Fibroblast of lung (primary cell): ENCODE measurements at regions not wholly inside any gene's neighbourhood (a gene's known extent, or its start where the extent isn't known, plus 50 kb on each side); places are given as distances from the start of the nearest gene placed in this dataset.

Source experiments
- DNase-seq, 2 donors: peaks; one replicate each; pipeline versions ENCODE4 v3.0.0 to v3.0.0-alpha.2; 2010; ENCODE audit warnings: low read depth in 2 of 2
- H2AFZ ChIP-seq: 2 replicates; pipeline ENCODE4 v1.5.1; 2012; ENCODE audit warnings: low read length, control low read depth, inconsistent platforms
- H3K27ac ChIP-seq: 2 replicates; pipeline ENCODE4 v1.5.1; 2011; ENCODE audit warnings: low read length, control low read depth; ENCODE audit not compliant: insufficient read depth
- H3K27me3 ChIP-seq: 2 replicates; pipeline ENCODE4 v1.5.1; 2011; ENCODE audit warnings: mild to moderate bottlenecking, low read length; ENCODE audit not compliant: control insufficient read depth, insufficient read depth
- H3K36me3 ChIP-seq: 2 replicates; pipeline ENCODE4 v1.5.1; 2011; ENCODE audit warnings: low read length; ENCODE audit not compliant: control insufficient read depth, insufficient read depth
- H3K4me1 ChIP-seq: 2 replicates; pipeline ENCODE4 v1.5.1; 2011; ENCODE audit warnings: low read length; ENCODE audit not compliant: control insufficient read depth, insufficient read depth; ENCODE audit errors: extremely low read depth
- H3K4me2 ChIP-seq: 2 replicates; pipeline ENCODE4 v1.5.1; 2011; ENCODE audit warnings: low read length, control low read depth; ENCODE audit not compliant: insufficient read depth; ENCODE audit errors: extremely low read depth
- H3K4me3 ChIP-seq, 4 experiments: fragments of 200-600 bp in 1 of 4; sonication (generic) in 1 of 4; replicated peaks in 1 of 4; 2 replicates each; pipeline ENCODE4 v1.5.1; 2011 to 2016; ENCODE audit warnings: low read length in 4 of 4, low read depth in 3 of 4, mild to moderate bottlenecking in 3 of 4, control low read depth in 2 of 4, inconsistent platforms in 1 of 4, mixed read lengths in 1 of 4; ENCODE audit not compliant: insufficient read depth in 1 of 4; ENCODE audit errors: control extremely low read depth in 1 of 4
- H3K79me2 ChIP-seq: 2 replicates; pipeline ENCODE4 v1.5.1; 2012; ENCODE audit warnings: mild to moderate bottlenecking, low read length, inconsistent platforms; ENCODE audit not compliant: control insufficient read depth, insufficient read depth
- H3K9ac ChIP-seq: 2 replicates; pipeline ENCODE4 v1.5.1; 2011; ENCODE audit warnings: mild to moderate bottlenecking, low read length, control low read depth; ENCODE audit not compliant: insufficient read depth
- H3K9me3 ChIP-seq: 2 replicates; pipeline ENCODE4 v1.5.1; 2012; ENCODE audit warnings: low read depth, low read length; ENCODE audit not compliant: control insufficient read depth, insufficient read depth
- H4K20me1 ChIP-seq: 2 replicates; pipeline ENCODE4 v1.5.1; 2011; ENCODE audit warnings: low read length; ENCODE audit not compliant: control insufficient read depth, insufficient read depth; ENCODE audit errors: extremely low read depth
- CTCF ChIP-seq, 2 donors: IDR thresholded peaks in 1 of 2; conservative IDR thresholded peaks in 1 of 2; 1 replicate in 1 of 2; 2 replicates in 1 of 2; pipeline ENCODE4 v1.5.1; 2011 to 2012; ENCODE audit warnings: low read length in 2 of 2, control low read depth in 1 of 2, inconsistent platforms in 1 of 2, low read depth in 1 of 2, mild to moderate bottlenecking in 1 of 2
- EZH2 ChIP-seq: IDR thresholded peaks from 2 replicates; pipeline ENCODE4 v1.5.1; 2012; ENCODE audit warnings: low read length, control low read depth, mild to moderate bottlenecking; ENCODE audit errors: missing control alignments

DNA sequence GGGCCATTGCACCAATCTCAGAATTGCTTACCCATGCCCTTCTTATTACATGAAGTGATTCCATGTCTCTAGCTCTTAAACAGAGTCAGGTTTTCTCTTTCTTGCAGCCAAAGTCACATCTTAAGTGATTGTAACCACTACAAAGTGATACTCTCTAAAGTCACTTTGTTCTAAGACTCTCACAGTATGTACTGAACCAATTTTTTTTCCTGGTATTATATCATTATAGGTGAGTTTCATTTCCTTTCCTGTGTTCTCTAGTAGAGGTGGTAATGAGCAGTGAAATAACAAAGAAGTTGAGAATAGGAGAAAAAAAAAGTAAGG lies 66.3 kb upstream of the DARS1 start:
- H3K36me3 ChIP-seq = no peaks in the 10 kb centered on the region
- no peak overlapping the region for H3K27ac ChIP-seq
- no peak for TF ChIP-seq EZH2
- TF ChIP-seq CTCF (conservative IDR thresholded peaks at IDR 0.05 in 1 of 2, IDR thresholded peaks at IDR 0.05 in 1 of 2; ENCODE audit: low read depth in 1 of 2, low read length in 2 of 2) = no peak
- H3K4me2 ChIP-seq = no peak overlapping the region
- no peaks in the 10 kb centered on the region for H3K9me3 ChIP-seq
- H3K79me2 ChIP-seq = no peaks in the 10 kb centered on the region
- H3K27me3 ChIP-seq = no peaks in the 10 kb centered on the region
- no peak for DNase-seq
- no peaks in the 10 kb centered on the region for H4K20me1 ChIP-seq
- no peak overlapping the region for H2AFZ ChIP-seq
- no peaks in the 10 kb centered on the region for H3K4me1 ChIP-seq
- H3K4me3 ChIP-seq = no peak overlapping the region
- H3K9ac ChIP-seq = no peak overlapping the region

GRCh38 chr2:136051001-136051724 lies 65.7 kb upstream of the DARS1 start:
- Histone ChIP-seq H3K4me1 (no peaks in the 10 kb centered on the region), H3K9me3 (no peaks in the 10 kb centered on the region), H3K27me3 (no peaks in the 10 kb centered on the region), H4K20me1 (no peaks in the 10 kb centered on the region), H3K27ac (no peak overlapping the region), H3K9ac (no peak overlapping the region), H3K79me2 (no peaks in the 10 kb centered on the region), H3K36me3 (no peaks in the 10 kb centered on the region), H3K4me2 (no peak overlapping the region), H3K4me3 (no peak overlapping the region), H2AFZ (no peak overlapping the region)
- TF ChIP-seq CTCF (conservative IDR thresholded peaks at IDR 0.05 in 1 of 2, IDR thresholded peaks at IDR 0.05 in 1 of 2; ENCODE audit: low read depth in 1 of 2, low read length in 2 of 2) (no peak), EZH2 (no peak)
- no peak for DNase-seq

DNA sequence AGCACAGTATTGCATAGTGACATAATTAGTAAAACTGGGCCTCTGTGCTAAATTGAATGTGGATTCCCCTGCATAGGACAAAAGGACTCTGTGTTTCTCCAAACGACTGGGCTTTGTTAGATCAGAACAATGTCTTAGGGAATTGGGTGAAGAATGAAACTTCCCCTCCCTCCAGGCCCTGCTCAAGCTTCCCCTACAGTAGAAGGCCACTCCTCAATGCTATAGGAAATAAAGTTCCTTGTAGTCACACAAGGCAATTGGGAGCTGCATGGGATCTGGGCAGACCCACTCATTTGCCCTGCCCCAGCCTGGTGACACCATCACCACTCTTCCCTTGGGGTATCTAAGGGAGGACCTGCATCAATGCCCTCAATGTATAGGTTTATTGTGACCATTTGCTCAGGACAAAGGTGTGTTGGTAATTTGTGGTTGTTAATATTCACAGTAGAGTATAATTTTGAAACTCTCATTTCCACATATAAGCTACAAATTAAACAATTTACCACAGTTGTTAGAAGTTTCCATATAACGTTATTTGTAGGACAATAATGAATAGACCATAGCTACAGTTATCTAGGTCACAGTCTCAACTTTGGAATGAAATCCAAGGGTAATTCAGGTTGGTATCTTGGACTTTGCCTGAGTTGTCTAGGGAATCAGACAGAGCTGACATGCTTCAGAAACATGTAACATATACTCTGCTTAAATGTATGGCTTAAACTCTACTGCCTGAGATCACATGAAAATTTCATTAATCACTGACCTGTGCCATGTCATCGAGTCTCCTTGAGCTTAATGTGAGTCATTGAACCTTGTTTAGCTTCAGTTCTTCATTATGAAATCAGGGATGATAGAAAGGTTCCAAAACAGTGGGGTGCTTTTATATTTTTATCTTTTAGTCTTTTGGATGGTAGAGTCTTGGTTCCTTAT lies 64.8 kb upstream of the DARS1 start:
- Histone ChIP-seq H3K27me3 (no peaks in the 10 kb centered on the region), H3K9ac (no peak overlapping the region), H3K4me1 (no peaks in the 10 kb centered on the region), H4K20me1 (no peaks in the 10 kb centered on the region), H2AFZ (no peak overlapping the region), H3K36me3 (no peaks in the 10 kb centered on the region), H3K79me2 (no peaks in the 10 kb centered on the region), H3K9me3 (no peaks in the 10 kb centered on the region), H3K4me3 (no peak overlapping the region), H3K27ac (no peak overlapping the region), H3K4me2 (no peak overlapping the region)
- TF ChIP-seq CTCF (conservative IDR thresholded peaks at IDR 0.05 in 1 of 2, IDR thresholded peaks at IDR 0.05 in 1 of 2; ENCODE audit: low read depth in 1 of 2, low read length in 2 of 2) (no peak), EZH2 (no peak)
- no peak for DNase-seq
